ENCODE measurements at regions not wholly inside any gene's neighbourhood (a gene's known extent, or its start where the extent isn't known, plus 50 kb on each side); places are given as distances from the start of the nearest gene placed in this dataset.

- Histone ChIP-seq H3K4me3 (replicated peaks in 1 of 2; ENCODE audit: low read depth in 1 of 2, low read length in 2 of 2) (no peak overlapping the region), H2AFZ (ENCODE audit: low read depth, low read length, poor library complexity, severe bottlenecking) (no peak overlapping the region), H3K9me3 (ENCODE audit: control insufficient read depth in 1 of 2, insufficient read depth in 1 of 2, low read depth in 1 of 2, low read length in 2 of 2) (no peaks in the 10 kb centered on the region), H3K4me2 (ENCODE audit: low read length) (no peak overlapping the region), H3K9ac (ENCODE audit: low read length) (no peak overlapping the region), H3K79me2 (ENCODE audit: insufficient read depth, low read length) (no peaks in the 10 kb centered on the region), H3K9me2 (ENCODE audit: insufficient read depth) (no peaks in the 10 kb centered on the region), H4K20me1 (ENCODE audit: insufficient read depth) (no peaks in the 10 kb centered on the region), H3K27me3 (ENCODE audit: insufficient read depth, low read length) (no peaks in the 10 kb centered on the region), H3K27ac (ENCODE audit: low read depth, low read length) (no peak overlapping the region), H3K36me3 (ENCODE audit: control insufficient read depth in 1 of 2, insufficient read depth in 2 of 2, low read length in 2 of 2) (no peaks in the 10 kb centered on the region), H3K4me1 (ENCODE audit: control insufficient read depth in 1 of 2, insufficient read depth in 2 of 2, low read length in 2 of 2) (peaks cover 5 to 7% of the 10 kb centered on the region in 2 experiments)
- no peak for TF ChIP-seq EZH2phosphoT487 (IDR thresholded peaks at IDR 0.05; ENCODE audit: borderline replicate concordance)
- no peak for TF ChIP-seq YY1 (IDR thresholded peaks at IDR 0.05; ENCODE audit: extremely low read depth, insufficient replicate concordance, low read depth, low read length)
- no peak for TF ChIP-seq POLR2AphosphoS5 (IDR thresholded peaks at IDR 0.05; ENCODE audit: low read depth, low read length)
- no peak for TF ChIP-seq TCF7L2 (IDR thresholded peaks at IDR 0.05; ENCODE audit: borderline replicate concordance, extremely low read depth, insufficient read depth, insufficient read length)
- no peak for TF ChIP-seq CTCF (IDR thresholded peaks at IDR 0.05 in 2 of 3, conservative IDR thresholded peaks at IDR 0.05 in 1 of 3; ENCODE audit: borderline replicate concordance in 1 of 3, insufficient read depth in 1 of 3, low read depth in 2 of 3, low read length in 2 of 3)
- TF ChIP-seq MAX (IDR thresholded peaks at IDR 0.05): no peak
- no peak for TF ChIP-seq EGR1 (IDR thresholded peaks at IDR 0.05; ENCODE audit: low read depth)
- TF ChIP-seq CEBPB (IDR thresholded peaks at IDR 0.05; ENCODE audit: low read depth): no peak
- no peak for TF ChIP-seq ATF3 (IDR thresholded peaks at IDR 0.05)
- TF ChIP-seq SP1 (IDR thresholded peaks at IDR 0.05; ENCODE audit: low read depth): no peak
- no peak for TF ChIP-seq SIN3A (IDR thresholded peaks at IDR 0.05; ENCODE audit: low read depth)
- BruUV-seq (replicated peaks): no TSS peak
- POLR2A ChIA-PET: no interaction called here
- RAD21 ChIA-PET (ENCODE audit: low non-redundant PET in 1 of 2, low total read pairs in 2 of 2, uncharacterized antibody in 2 of 2, unreplicated experiment in 2 of 2): no interaction called here
- ATAC-seq (no peak), DNase-seq (ENCODE audit: low read depth, low spot score) (no peak)
- intact Hi-C loops (cut with micrococcal nuclease): loop anchor here (10.0 kb wide), 1 partner anchor 601 kb away; no protein-coding TSS in a partner anchor
- CTCF ChIA-PET: interaction anchor here (1.3 kb wide), 1 partner anchor 8 kb away, joined by 5 read pairs; no protein-coding TSS in a partner anchor
These were observed 83.1 kb upstream of the MPP7 start for GRCh38 chr10:28385748-28386502.
